ENCODE measurements at regions not wholly inside any gene's neighbourhood (a gene's known extent, or its start where the extent isn't known, plus 50 kb on each side); places are given as distances from the start of the nearest gene placed in this dataset.

GRCh38 chr7:33661430-33662160, 243.7 kb upstream of the BMPER start:
- no peak for DNase-seq (ENCODE audit: low read depth in 2 of 2)

GRCh38 chr7:33666531-33666930, 238.8 kb upstream of the BMPER start:
- DNase-seq (ENCODE audit: low read depth in 2 of 2): no peak

- DNase-seq (ENCODE audit: low read depth in 2 of 2): no peak
Measured at GRCh38 chr7:33667196-33667595, 238.1 kb upstream of the BMPER start.

- DNase-seq (ENCODE audit: low read depth in 2 of 2): no peak
Measured at GRCh38 chr7:33669251-33669670, 236.1 kb upstream of the BMPER start.

- no peak for DNase-seq (ENCODE audit: low read depth in 2 of 2)
Measured at GRCh38 chr7:33671531-33672262, 233.6 kb upstream of the BMPER start.

GRCh38 chr7:33673029-33673700, 232.2 kb upstream of the BMPER start:
- no peak for DNase-seq (ENCODE audit: low read depth in 2 of 2)

GRCh38 chr7:33674804-33675411, 230.4 kb upstream of the BMPER start:
- DNase-seq (ENCODE audit: low read depth in 2 of 2): no peak

GRCh38 chr7:33677556-33677955, 227.8 kb upstream of the BMPER start:
- no peak for DNase-seq (ENCODE audit: low read depth in 2 of 2)

- DNase-seq (ENCODE audit: low read depth in 2 of 2): no peak
Measured at GRCh38 chr7:33678569-33679335, 226.6 kb upstream of the BMPER start.

GRCh38 chr7:33680682-33681081, 224.7 kb upstream of the BMPER start:
- DNase-seq (ENCODE audit: low read depth in 2 of 2): no peak

- DNase-seq (ENCODE audit: low read depth in 2 of 2): no peak
Measured at GRCh38 chr7:33685503-33685902, 219.8 kb upstream of the BMPER start.

- no peak for DNase-seq (ENCODE audit: low read depth in 2 of 2)
Measured at GRCh38 chr7:33685981-33686683, 219.2 kb upstream of the BMPER start.

- DNase-seq (ENCODE audit: low read depth in 2 of 2): no peak
Measured at GRCh38 chr7:33687625-33688024, 217.7 kb upstream of the BMPER start.

GRCh38 chr7:33691180-33691579, 214.2 kb upstream of the BMPER start:
- DNase-seq (ENCODE audit: low read depth in 2 of 2): no peak

- DNase-seq (ENCODE audit: low read depth in 2 of 2): peak; percentile 75 to 78
Measured at GRCh38 chr7:33692956-33693355, 212.4 kb upstream of the BMPER start.

- no peak for DNase-seq (ENCODE audit: low read depth in 2 of 2)
Measured at GRCh38 chr7:33694006-33694405, 211.3 kb upstream of the BMPER start.

GRCh38 chr7:33697616-33698015, 207.7 kb upstream of the BMPER start:
- DNase-seq (ENCODE audit: low read depth in 2 of 2): no peak

GRCh38 chr7:33698041-33698440, 207.3 kb upstream of the BMPER start:
- DNase-seq (ENCODE audit: low read depth in 2 of 2): no peak

- no peak for DNase-seq (ENCODE audit: low read depth in 2 of 2)
Measured at GRCh38 chr7:33698692-33699128, 206.6 kb upstream of the BMPER start.

- DNase-seq (ENCODE audit: low read depth in 2 of 2): no peak
Measured at GRCh38 chr7:33700001-33700899, 205.1 kb upstream of the BMPER start.
